ENCODE measurements at regions not wholly inside any gene's neighbourhood (a gene's known extent, or its start where the extent isn't known, plus 50 kb on each side); places are given as distances from the start of the nearest gene placed in this dataset.

DNA sequence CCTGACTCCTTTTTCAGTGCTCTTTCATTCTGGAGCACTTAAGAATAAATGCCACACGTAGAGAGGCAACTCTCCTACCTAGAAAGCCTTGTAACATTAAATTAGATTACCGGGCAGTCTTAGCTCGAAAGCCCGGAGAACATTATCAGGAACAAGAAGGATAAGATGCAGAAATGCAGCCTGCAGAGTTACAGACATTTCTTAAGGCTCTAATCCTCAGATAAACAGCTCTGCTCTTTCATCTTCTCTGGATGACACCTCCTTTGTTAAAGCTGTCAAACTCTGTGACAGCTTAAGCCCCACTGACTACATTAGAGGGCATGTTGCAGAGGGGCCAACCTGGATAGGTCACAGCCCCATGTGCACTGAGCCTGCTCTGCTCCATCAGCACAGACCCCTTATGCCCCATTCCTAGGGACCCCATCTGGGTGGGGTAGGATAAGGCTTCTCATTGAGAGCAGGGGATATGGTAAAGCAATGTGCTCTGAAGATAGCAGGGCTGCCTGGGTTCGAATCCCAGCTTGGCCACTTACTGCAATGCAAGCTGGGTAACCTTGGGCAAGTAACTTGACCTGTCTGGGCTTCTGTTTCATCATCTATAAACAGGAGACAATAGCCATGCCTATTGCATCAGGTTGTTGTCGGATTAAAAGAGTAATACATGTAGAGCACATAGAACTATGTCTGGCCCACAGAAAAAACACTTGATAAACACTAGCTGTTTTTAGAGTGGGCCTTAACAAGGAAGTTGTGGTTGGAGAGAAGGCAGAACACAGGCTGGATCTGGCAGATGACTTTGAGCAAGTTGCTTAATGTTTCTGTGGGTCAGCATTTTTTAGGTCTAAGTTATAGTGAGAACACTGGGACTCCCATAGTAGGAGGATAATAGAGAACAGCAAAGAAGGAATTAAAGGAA, 111.4 kb downstream of the THNSL2 start:
- no peak for DNase-seq

GRCh38 chr2:88269836-88270235, 99.7 kb downstream of the THNSL2 start:
- DNase-seq = no peak

GRCh38 chr2:88265352-88266303, 95.5 kb downstream of the THNSL2 start:
- no peak for DNase-seq

GRCh38 chr2:88263861-88264260, 93.7 kb downstream of the THNSL2 start:
- no peak for DNase-seq

DNA sequence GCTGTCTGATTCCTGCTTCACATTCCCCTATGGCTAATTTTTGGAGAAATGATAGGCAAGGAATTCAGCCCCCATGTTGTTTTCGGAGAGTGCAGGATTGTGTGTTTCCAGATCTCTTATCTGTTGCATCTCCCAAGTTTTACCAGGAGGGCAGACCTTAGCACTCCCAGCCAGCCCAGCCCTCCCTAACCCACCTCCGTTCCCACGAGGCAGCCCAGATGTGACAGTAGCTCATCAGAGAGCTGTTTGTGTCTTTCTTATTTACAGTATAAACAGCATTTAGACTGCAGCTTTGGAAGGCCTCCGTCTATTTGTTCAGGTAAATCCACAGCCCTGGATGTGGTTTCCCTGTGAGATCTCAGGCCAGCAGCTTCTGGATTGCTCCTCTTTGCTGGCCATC, 91.6 kb downstream of the THNSL2 start:
- no peak for DNase-seq

- no peak for DNase-seq
Measured at GRCh38 chr2:88258208-88258607, 88.1 kb downstream of the THNSL2 start.

DNA sequence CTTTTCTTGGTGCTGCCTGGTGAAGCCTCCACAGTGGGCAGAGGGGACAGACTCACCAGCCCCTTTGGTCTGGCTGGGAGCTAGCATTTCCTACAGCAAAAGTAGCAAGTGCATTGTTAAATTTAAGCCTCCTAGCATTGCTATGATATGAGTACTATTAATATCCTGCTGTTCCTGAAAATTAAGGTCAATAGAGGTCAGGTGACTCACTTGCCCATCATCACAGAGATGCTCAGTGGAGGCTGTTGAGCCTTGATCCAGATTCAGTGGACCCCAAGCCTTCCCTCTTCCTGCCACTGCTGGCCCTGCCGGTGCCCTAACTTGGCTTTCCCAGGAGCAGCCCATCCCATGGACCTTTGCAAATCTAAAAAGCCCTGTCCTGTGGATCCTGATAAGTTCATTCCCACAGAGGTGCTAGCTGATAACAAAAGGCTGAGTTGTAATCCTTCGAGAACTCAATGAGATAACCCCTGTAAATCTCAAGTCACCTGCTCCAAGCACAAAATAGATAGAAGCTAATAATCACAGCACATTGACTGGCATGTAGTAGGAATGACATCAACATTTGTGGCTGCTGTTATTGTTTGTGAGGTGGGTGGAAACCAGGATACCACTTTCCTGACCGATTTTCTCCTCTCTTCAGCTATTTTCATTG, 84.4 kb downstream of the THNSL2 start:
- no peak for DNase-seq

- no peak for DNase-seq
Measured at GRCh38 chr2:88253997-88254396, 83.9 kb downstream of the THNSL2 start.

- DNase-seq = no peak
Measured at GRCh38 chr2:88253375-88253774, 83.2 kb downstream of the THNSL2 start.

- DNase-seq = no peak
Measured at GRCh38 chr2:88252646-88253045, 82.5 kb downstream of the THNSL2 start.

DNA sequence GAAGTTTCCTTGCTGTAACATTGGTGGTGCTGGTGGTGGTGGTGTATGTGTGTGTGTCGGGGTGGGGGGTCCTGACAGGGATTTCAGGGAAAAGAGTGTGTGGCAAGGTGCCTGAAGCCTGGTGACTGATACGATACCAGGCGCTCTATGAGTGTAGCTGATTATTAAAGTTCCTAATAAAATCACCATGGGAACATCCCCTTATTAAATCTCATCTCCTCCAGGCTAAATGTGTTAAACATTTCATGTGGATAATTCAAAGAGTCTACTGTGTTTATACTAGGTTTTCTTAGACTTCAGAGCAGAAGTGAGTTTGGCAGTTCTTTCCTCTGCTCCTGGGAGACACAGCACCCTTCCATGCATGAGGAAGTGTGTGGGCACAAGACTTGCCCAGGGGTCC, 82.0 kb downstream of the THNSL2 start:
- no peak for DNase-seq

- DNase-seq = no peak
Measured at GRCh38 chr2:88250404-88250803, 80.3 kb downstream of the THNSL2 start.

- no peak for DNase-seq
Measured at GRCh38 chr2:88248280-88248828, 78.2 kb downstream of the THNSL2 start.

- no peak for DNase-seq
Measured at GRCh38 chr2:88247531-88247930, 77.4 kb downstream of the THNSL2 start.

- no peak for DNase-seq
Measured at GRCh38 chr2:88245109-88245508, 75.0 kb downstream of the THNSL2 start.

DNA sequence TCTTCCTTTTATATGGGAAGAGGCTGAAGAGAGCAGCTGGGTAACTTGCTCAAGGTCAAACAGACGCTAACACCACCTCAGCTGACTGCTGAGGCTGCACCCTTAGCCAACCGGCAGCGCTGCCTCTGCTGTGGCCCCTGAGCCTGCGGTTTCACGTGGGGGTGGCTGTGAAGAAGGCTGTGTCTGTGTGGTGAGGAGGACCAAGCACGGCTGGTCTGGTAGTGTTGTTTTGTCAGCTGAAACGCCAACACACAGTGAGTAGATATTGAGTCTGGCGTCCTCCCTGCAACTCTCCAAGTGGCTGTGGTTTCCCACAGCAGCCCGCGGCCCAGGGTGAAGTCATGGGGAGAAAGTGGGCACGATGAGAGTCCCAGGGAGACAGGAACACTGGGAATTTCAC, 69.6 kb downstream of the THNSL2 start:
- no peak for DNase-seq

DNA sequence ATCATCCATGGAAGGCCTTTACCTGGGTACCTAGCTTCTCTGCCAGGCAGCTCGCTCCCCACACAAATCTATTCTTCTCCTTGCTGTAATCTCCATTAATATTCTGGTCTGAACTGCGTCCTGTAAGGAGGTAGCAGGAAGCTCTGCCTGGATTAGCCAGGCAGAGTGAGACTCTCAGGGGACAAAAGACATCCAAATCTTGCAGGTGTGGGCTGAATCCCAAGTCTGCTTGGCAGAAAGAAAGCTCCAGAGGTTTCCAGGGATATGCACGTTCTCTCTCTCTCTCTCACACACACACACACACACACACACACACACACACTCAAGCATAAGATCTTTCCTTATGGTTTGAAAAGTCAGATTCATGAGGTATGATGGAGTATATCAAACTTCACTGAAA, 66.5 kb downstream of the THNSL2 start:
- DNase-seq = no peak

Data from SHP77 treated with DMSO at 0.1 percent for 48 hours (cell line).